GDM1 (cell line): ENCODE measurements at regions not wholly inside any gene's neighbourhood (a gene's known extent, or its start where the extent isn't known, plus 50 kb on each side); places are given as distances from the start of the nearest gene placed in this dataset.
"Not testable (repeated sequence)": the region's sequence is repeated elsewhere in the genome, so short reads cannot be mapped to it uniquely, and the experiment has no call there.

Source experiments
- DNase-seq: peaks from one replicate; lab custom pipeline; 2025; lab: John Stamatoyannopoulos, UW

- DNase-seq, result not testable (repeated sequence)
These were observed 226.8 kb upstream of the CTNND2 start for GRCh38 chr5:12131020-12131419.

DNA sequence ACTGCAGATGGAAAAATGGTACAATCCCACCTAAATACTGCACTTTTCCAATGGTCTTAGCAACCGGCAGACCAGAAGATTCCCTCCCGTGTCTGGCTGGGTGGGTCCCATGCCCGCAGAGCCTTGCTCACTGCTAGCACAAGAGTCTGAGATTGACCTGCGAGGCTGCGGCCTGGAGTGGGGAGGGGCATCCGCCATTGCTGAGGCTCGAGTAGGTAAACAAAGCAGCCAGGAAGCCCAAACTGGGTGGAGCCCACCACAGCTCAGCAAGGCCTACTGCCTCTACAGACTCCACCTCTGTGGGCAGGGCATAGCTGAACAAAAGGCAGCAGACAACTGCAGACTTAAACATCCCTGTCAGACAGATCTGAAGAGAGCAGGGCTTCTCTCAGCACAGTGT lies 221.6 kb upstream of the CTNND2 start:
- DNase-seq, result no peak

- DNase-seq, result no peak
These were observed 215.4 kb upstream of the CTNND2 start for GRCh38 chr5:12119657-12120056.

DNA sequence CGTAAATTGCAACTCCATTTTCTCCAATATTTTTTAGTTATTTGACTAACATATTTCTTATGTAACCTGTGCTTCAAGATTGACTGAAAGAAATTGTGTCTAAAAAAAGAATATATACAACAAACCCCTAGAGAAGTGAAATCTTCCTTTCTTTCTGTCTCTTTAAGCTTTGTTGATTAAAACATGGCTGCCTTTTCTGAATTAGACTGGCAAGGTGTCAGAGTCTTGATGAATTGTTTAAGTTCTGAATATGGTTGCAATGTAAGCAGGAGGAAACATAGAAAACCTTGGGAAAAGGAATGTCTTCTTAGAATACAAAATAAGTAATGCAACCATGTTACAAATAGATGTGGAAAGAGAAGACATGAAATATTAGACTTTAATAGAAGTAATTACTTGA lies 209.8 kb upstream of the CTNND2 start:
- no peak for DNase-seq

GRCh38 chr5:12113062-12113461 lies 208.8 kb upstream of the CTNND2 start:
- DNase-seq, result no peak

DNA sequence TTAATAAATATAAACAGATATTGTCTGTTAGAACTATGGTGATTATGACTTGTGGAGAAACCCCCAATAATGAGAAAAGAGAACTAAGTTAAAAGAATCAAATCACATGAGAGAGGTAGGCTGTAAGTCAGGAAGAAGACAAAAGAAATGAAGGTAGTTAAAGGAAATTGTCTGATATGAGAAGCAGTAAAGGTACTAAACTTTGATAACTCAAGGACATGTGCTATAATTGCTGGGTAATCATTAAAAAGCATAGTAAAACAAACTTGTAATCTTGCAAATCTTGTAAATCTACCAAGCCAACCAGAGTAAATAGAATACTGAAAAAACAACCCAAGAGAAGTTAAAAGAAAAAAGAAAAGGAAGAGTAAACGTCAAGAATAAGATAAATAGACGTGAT lies 207.0 kb upstream of the CTNND2 start:
- DNase-seq, result no peak

DNA sequence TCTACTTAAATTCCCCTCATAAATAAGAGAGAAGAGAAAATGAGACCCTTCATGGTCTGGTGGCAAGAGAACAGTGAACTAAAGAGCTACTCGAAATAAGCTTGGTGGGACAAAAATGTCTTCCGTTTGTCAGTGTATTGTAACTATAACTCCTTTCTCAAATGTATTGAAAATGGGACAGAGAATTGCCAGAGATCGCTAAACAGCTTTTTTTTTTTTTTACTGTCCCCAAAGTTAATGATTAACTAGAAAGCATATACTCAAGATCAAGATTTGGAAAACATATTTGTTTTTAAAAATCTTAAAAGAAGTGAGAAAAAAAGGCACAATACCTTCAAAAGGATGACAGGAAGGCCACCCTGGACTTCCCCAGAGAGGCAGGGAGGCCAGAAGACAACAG lies 206.4 kb upstream of the CTNND2 start:
- no peak for DNase-seq

- no peak for DNase-seq
These were observed 204.9 kb upstream of the CTNND2 start for GRCh38 chr5:12109075-12109688.

- DNase-seq, result no peak
These were observed 197.9 kb upstream of the CTNND2 start for GRCh38 chr5:12102151-12102550.

DNA sequence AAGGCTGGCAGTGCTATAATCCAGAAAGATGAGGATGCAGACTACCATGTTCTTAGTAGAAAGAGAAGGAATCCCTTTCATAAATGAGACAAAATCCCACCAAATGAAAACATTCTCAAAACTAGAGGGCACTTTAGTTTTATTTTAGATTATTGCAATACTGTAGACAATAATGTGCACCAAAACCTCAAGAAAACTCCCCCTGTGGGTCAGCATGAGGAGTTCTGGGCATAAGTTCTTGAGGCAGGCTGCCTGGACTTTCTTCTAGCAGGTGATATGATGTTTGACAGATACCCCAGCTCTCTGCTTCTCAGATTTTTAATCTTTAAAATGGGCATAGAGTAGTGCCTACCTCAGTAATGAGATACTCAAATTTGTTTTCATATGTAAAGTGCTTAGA lies 196.3 kb upstream of the CTNND2 start:
- DNase-seq, result no peak

- DNase-seq, result no peak
These were observed 195.1 kb upstream of the CTNND2 start for GRCh38 chr5:12099296-12099695.

DNA sequence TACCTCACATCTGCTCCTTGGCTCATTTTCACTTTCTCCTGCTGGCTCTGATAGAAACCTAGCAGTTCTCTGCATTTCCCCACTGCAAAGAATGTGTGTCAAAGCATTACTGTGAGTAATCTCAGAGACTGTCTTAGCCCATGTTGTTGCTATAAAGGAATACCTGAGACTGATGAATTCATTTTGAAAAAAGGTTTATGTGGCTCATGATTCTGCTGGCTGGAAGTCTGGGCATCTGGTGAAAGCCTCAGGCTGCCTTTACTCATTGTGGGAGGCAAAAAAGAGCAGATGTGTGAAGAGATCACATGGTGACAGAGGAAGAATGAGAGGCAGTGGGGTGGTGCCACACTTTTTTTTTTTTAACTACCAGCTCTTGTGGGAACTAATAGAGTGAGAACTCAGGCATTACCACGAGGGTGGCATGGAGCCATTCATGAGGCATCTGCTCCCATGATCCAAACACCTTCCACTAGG lies 191.6 kb upstream of the CTNND2 start:
- no peak for DNase-seq

GRCh38 chr5:12093586-12093985 lies 189.3 kb upstream of the CTNND2 start:
- no peak for DNase-seq

DNA sequence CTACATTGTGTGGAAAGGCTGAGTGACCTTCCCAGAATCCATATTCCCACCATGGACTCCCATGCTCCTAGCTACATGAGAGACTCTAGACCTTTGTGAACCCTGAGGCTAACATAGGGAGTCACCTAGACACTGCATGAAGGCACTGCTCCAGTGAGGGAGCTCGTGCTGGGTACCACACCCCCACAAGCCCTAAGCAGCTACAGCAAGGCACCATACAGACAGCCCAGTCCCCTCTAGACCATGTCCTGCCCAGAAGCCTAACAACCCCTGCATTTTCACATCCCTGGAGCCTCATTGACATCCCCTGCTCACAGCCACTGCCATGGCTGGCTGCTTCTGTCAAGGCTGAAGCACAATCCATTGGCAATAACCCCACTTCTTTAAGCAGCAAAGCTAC lies 176.5 kb upstream of the CTNND2 start:
- DNase-seq, result no peak

DNA sequence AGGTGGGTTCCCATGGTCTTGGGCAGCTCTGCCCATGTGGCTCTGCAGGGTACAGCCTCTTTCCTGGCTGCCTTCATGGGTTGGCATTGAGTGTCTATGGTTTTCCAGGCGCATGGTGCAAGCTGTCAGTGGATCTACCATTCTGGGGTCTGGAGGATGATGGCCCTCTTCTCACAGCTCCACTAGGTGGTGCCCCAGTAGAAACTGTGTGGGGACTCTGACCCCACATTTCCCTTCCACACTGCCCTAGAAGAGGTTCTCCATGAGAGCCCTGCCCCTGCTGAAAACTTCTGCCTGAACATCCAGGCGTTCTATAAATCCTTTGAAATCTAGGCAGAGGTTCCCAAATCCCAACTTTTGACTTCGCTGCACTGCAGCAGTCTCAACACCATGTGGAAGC lies 174.0 kb upstream of the CTNND2 start:
- DNase-seq, result not testable (repeated sequence)

- no peak for DNase-seq
These were observed 169.2 kb upstream of the CTNND2 start for GRCh38 chr5:12073426-12073825.

DNA sequence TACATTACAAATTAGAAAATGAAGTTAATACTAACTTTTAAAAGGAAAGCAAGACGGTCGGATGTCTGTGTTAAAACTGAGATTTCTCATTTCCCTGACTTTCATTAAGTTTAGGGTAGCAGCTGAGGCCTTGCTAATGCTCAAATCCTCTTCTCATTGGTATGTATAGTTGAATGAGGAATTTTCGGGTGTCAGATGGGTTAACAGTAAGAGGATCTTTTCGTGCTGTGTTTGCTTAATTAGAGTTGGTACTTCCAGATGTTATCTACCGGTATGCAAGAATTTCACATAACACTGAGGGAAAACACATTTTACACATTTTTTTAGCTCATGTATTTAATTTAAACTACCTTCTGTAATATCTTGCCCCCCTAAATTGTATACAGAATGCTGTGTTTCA lies 168.2 kb upstream of the CTNND2 start:
- DNase-seq, result no peak

- DNase-seq, result no peak
These were observed 167.2 kb upstream of the CTNND2 start for GRCh38 chr5:12071455-12071854.

DNA sequence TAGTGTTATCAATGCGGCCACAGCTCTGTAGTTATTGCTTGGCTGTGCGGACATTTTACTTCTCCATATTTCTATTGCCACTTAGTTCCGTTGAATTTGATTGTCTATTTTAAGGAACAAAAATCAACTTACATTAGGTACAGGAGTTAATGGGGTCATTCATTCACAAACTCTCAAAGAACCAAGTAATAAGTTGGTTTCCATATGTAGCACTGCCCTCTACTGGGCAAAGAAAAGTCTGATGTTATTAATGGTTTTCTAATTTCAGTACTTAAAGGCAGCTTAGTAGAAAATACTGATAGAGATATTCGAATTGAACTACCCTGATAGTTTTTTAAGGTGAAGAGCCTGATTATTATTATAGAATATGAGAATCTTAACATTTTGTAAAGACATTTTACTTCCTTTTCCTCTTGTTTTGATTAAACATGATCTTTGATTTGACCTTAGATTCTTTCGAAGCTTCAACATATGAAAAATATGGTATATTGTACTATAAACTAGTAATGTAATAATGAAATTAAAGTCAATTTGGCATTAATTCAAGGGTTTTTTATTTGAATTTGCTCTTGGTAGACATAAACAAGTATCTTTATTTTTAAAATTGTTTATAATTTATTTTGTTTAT lies 119.5 kb upstream of the CTNND2 start:
- peak; percentile 0 for DNase-seq

DNA sequence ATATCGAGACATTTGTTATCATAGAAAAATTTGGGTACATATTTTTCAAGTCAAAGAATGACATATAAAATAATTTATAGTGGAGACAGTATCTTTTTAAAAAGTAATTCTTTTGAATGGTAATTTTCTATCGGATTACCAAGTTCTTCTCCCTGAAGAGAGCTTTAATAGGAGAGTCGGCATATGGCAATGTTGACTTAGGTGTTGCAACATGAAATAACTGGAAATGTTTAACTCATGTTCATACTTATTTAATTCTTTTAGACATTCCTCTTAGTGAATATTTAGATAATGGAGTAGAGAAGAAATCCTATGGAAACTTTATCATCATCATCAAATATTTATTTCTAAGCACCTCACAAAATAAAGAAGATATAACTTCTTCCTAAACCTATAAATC lies 118.2 kb upstream of the CTNND2 start:
- no peak for DNase-seq

- no peak for DNase-seq
These were observed 115.1 kb upstream of the CTNND2 start for GRCh38 chr5:12019306-12019705.

- no peak for DNase-seq
These were observed 112.8 kb upstream of the CTNND2 start for GRCh38 chr5:12017007-12017406.

DNA sequence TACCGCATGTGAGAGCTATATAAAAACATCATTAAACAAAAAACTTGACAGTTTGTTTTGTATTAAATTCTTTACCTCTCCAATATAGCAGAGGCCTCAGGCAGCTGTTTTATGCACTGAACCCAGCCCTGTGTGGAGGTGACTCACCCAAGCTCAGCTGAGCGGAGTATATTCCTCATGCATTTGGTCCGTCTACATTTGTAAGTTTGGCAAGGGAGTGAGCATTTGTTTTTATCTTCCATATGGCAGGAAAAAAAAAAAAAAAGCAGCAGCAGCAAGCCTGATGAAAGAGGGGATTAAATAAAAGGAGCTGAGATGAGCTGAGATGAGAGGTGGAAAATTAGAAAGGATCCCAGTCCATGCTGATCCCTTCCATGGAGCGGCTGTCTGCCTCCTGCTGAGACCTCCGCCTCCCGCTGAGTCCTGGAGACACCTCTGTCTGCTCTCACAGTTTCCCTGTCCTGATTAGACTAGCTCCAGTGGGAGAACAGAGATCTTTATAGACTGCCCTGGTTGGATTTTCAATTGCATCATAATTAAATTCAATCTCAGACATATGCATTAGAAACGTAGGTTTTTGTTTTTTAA lies 112.0 kb upstream of the CTNND2 start:
- no peak for DNase-seq

DNA sequence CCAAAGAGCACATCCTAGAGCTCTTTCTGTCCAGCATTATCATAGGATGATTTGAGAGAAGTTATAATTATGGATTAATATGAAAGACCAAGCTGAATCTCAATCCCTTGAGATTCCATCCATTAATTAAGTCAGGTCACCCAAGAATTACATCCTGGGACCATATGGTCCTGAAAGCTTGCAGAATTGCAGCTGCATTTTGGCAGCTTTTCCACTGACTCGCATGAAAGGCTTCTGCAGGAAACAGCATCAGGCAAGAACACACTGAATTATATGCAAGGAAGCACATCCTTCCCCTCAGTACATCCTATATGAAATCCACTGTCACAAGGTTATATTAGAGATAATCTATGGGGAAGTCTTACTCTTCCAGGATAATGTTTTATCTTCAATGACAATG lies 109.1 kb upstream of the CTNND2 start:
- no peak for DNase-seq
